Thyroid gland (tissue), 4 donors: ENCODE measurements at regions not wholly inside any gene's neighbourhood (a gene's known extent, or its start where the extent isn't known, plus 50 kb on each side); places are given as distances from the start of the nearest gene placed in this dataset.

Experiments used
- DNase-seq, 2 donors: peaks; one replicate each; pipeline ENCODE4 v3.0.0-alpha.2; 2019
- H3K27ac ChIP-seq, 3 donors: fragments of 200-600 bp; sonication (generic); 1 replicate in 2 of 3; 2 replicates in 1 of 3; pipeline ENCODE4 v1.5.1; 2016 to 2019; ENCODE audit warnings: mild to moderate bottlenecking in 1 of 3, moderate library complexity in 1 of 3
- H3K27me3 ChIP-seq: fragments of 200-600 bp; sonication (generic); one replicate; pipeline ENCODE4 v1.5.1; 2019
- H3K36me3 ChIP-seq, 2 donors: fragments of 200-600 bp; sonication (generic); one replicate each; pipeline ENCODE4 v1.5.1; 2016 to 2019
- H3K4me1 ChIP-seq, 2 donors: fragments of 200-600 bp; sonication (generic); one replicate each; pipeline ENCODE4 v1.5.1; 2017 to 2019
- H3K4me3 ChIP-seq, 3 donors: fragments of 200-600 bp; sonication (generic); replicated peaks in 1 of 3; 1 replicate in 2 of 3; 2 replicates in 1 of 3; pipeline ENCODE4 v1.5.1; 2016; ENCODE audit warnings: mild to moderate bottlenecking in 1 of 3
- H3K9me3 ChIP-seq: fragments of 200-600 bp; sonication (generic); one replicate; pipeline ENCODE4 v1.5.1; 2017
- POLR2A ChIP-seq, 2 donors: fragments of 450-650 bp; IDR thresholded peaks; one replicate each; pipeline ENCODE4 v1.6.1; 2017; ENCODE audit warnings: antibody characterized with exemption in 2 of 2, mild to moderate bottlenecking in 2 of 2, moderate library complexity in 1 of 2
- WGBS, 2 donors: methylation state at CpG; one replicate each; pipeline ENCODE4 v1.1.5; 2017; 5-methylcytosine and 5-hydroxymethylcytosine counted together
- intact Hi-C: fragments of 100-400 bp; cut with DNase I; formaldehyde crosslinking; loops from one replicate; pipeline ENCODE4 v1.15.1; 2023
- TF ChIP-seq, protein P1 (sequence below), 6 experiments: fragments of 200-600 bp in 3 of 6; fragments of 450-650 bp in 3 of 6; sonication (generic) in 3 of 6; IDR thresholded peaks; one replicate each; pipeline ENCODE4 v1.5.1; 2016 to 2019; ENCODE audit warnings: antibody characterized with exemption in 6 of 6, mild to moderate bottlenecking in 2 of 6, inconsistent platforms in 1 of 6, moderate library complexity in 1 of 6

DNA sequence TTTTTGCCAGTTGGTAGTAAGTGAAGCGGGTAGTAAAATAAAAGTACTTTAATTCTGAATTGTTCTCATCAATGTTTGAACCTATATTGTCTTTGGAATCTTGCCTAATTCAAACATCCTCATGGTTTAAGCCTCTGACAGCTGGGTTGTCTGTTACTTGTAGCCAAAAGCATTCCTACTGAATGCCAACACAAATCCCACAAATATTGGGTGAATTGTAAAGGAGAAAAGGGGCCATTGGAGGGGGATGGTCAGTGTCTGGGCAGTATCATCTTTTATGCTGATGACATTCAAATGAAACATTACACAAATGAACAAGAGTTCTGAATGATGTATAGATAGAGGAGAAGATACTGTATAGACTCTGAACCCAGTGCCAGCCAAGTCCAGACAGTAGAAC lies 309.5 kb downstream of the OSTF1 start:
- intact Hi-C loops, result no loop called here
- no peak for DNase-seq
- no peaks in the 10 kb centered on the region for H3K27me3 ChIP-seq
- no peaks in the 10 kb centered on the region for H3K36me3 ChIP-seq
- H3K27ac ChIP-seq, result no peak overlapping the region
- TF ChIP-seq, protein P1, sequence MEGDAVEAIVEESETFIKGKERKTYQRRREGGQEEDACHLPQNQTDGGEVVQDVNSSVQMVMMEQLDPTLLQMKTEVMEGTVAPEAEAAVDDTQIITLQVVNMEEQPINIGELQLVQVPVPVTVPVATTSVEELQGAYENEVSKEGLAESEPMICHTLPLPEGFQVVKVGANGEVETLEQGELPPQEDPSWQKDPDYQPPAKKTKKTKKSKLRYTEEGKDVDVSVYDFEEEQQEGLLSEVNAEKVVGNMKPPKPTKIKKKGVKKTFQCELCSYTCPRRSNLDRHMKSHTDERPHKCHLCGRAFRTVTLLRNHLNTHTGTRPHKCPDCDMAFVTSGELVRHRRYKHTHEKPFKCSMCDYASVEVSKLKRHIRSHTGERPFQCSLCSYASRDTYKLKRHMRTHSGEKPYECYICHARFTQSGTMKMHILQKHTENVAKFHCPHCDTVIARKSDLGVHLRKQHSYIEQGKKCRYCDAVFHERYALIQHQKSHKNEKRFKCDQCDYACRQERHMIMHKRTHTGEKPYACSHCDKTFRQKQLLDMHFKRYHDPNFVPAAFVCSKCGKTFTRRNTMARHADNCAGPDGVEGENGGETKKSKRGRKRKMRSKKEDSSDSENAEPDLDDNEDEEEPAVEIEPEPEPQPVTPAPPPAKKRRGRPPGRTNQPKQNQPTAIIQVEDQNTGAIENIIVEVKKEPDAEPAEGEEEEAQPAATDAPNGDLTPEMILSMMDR (IDR thresholded peaks at IDR 0.05), result no peak
- no peaks in the 10 kb centered on the region for H3K9me3 ChIP-seq
- 86 to 92% methylated on average over 1 of the region's 1 CpG for WGBS, 2 donors
- no peaks in the 10 kb centered on the region for H3K4me1 ChIP-seq
- H3K4me3 ChIP-seq, result no peak overlapping the region

DNA sequence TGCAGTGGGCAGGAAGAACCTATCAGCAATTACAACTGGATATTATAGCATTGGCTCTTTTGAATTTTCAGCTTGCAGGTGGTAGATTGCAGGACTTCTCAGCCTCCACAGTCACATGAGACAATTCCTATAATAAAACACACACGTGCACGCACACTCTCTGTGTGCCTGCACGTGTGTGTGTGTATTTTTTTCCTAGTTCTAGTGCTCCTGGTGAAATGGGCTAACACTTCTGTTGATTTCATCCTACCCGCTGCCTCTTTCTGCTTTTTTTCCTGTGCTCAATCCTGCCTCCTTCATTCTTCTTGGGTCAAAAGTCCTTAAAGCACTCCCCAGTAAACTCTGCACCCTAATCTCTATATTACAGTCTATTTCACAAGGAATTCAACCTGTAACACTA lies 320.1 kb downstream of the OSTF1 start:
- WGBS, 2 donors, result 86 to 95% methylated on average over 4 of the region's 4 CpGs
- Histone ChIP-seq H3K27me3 (no peaks in the 10 kb centered on the region), H3K4me1 (no peaks in the 10 kb centered on the region), H3K36me3 (no peaks in the 10 kb centered on the region), H3K27ac (no peak overlapping the region), H3K9me3 (no peaks in the 10 kb centered on the region), H3K4me3 (no peak overlapping the region)
- TF ChIP-seq, protein P1 (IDR thresholded peaks at IDR 0.05), result no peak
- no peak for TF ChIP-seq POLR2A (IDR thresholded peaks at IDR 0.05)
- intact Hi-C loops, result no loop called here
- DNase-seq, result no peak

DNA sequence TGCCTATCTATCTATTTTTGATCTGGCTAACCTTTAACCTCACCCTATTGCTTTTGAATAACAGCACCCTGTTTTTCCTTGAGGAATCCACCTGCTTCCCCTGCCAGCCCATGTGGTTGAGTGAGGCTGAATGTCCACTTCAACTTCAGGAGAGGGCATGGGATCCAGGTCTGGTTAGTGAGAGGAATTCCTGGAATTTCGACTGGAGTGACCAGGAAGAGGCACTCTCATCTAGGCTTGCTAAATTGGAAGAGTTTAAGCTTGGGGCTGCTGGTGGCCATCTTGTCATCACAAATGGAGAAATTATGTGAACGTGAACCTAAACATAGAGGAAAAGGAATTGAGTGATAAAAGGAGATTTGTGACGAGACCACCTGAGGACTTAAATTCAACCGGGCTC lies 322.1 kb downstream of the OSTF1 start:
- TF ChIP-seq, protein P1 (IDR thresholded peaks at IDR 0.05), result no peak
- no peak for TF ChIP-seq POLR2A (IDR thresholded peaks at IDR 0.05)
- no peak for DNase-seq
- Histone ChIP-seq H3K27me3 (no peaks in the 10 kb centered on the region), H3K9me3 (no peaks in the 10 kb centered on the region), H3K4me1 (no peaks in the 10 kb centered on the region), H3K4me3 (no peak overlapping the region), H3K36me3 (no peaks in the 10 kb centered on the region), H3K27ac (no peak overlapping the region)
- intact Hi-C loops, result no loop called here
- WGBS, 2 donors, result 87 to 90% methylated on average over 4 of the region's 4 CpGs

DNA sequence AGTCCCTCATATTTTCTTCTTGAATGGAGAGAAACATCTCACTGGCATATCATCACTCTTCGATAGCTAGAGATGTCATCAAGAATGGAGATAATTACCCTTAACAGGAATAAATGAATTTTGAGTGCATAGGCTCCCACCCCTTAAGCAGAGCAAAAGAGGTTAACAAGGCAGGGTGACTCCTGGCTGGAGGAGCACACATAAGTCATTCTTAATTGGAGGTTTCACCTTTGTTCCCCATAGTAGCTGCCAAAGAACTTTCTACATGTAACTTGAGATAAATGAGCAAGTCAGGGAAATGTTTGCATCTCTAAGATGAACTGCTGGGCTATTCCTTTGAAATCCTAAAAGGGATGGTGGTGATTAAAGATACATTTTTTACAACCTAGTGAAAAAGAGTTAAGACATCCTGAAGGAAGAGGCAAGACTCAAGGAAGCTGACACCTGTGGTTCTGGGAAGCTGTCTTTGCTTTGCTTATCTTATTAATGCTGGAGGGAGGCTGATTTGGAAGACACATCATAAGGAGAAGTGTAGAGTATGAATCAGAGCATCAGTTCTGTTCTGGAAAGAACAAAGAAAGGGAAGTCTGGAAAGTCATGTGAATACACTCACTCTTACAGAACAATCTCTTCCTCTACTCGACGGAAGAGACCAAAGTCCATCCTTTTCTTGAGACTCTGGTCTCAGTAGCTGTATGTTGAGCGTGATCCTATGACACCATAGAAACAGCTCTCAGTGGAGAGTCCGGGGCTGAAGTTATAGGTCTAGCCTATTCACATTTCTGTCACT lies 326.3 kb downstream of the OSTF1 start:
- no peak overlapping the region for H3K4me3 ChIP-seq
- no peaks in the 10 kb centered on the region for H3K27me3 ChIP-seq
- intact Hi-C loops, result no loop called here
- no peak for TF ChIP-seq POLR2A (IDR thresholded peaks at IDR 0.05)
- WGBS, 2 donors, result 79 to 82% methylated on average over 5 of the region's 5 CpGs
- no peak for DNase-seq
- no peak overlapping the region for H3K27ac ChIP-seq
- H3K36me3 ChIP-seq, result no peaks in the 10 kb centered on the region
- H3K9me3 ChIP-seq, result no peaks in the 10 kb centered on the region
- no peaks in the 10 kb centered on the region for H3K4me1 ChIP-seq

DNA sequence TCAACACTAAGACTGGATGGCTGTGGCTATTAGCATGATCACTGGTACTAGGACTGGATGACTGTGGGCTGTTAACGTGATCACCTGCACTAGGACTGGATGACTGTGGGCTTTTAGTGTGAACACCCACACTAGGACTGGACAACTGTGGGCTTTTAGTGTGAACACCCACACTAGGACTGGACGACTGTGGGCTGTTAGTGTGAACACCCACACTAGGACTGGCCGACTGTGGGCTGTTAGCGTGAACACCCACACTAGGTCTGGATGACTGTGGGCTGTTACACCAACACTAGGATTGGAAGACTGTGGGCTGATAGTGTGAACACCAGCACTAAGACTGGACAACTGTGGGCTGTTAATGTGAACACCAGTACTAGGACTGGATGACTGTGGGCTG lies 329.2 kb downstream of the OSTF1 start:
- DNase-seq, result no peak
- H3K9me3 ChIP-seq, result no peaks in the 10 kb centered on the region
- intact Hi-C loops, result no loop called here
- 79 to 97% methylated on average over 2 to 3 of the region's 4 CpGs for WGBS, 2 donors
- no peaks in the 10 kb centered on the region for H3K27me3 ChIP-seq
- H3K4me3 ChIP-seq, result no peak overlapping the region
- H3K36me3 ChIP-seq, result no peaks in the 10 kb centered on the region
- no peak for TF ChIP-seq POLR2A (IDR thresholded peaks at IDR 0.05)
- TF ChIP-seq, protein P1 (IDR thresholded peaks at IDR 0.05), result no peak
- no peaks in the 10 kb centered on the region for H3K4me1 ChIP-seq
- H3K27ac ChIP-seq, result no peak overlapping the region
